ENCODE measurements at regions not wholly inside any gene's neighbourhood (a gene's known extent, or its start where the extent isn't known, plus 50 kb on each side); places are given as distances from the start of the nearest gene placed in this dataset.

- intact Hi-C loops (cut with DNase I), result no loop called here
- Histone ChIP-seq H3K27ac (no peak overlapping the region), H3K4me3 (no peak overlapping the region), H3K4me1 (no peaks in the 10 kb centered on the region), H3K36me3 (no peaks in the 10 kb centered on the region), H3K9me3 (no peaks in the 10 kb centered on the region), H3K27me3 (ENCODE audit: low read depth) (no peaks in the 10 kb centered on the region)
- ATAC-seq (no peak), DNase-seq (no peak)
- no peak for TF ChIP-seq CTCF (IDR thresholded peaks at IDR 0.05)
Measured at GRCh38 chr9:90478821-90479220, 163.8 kb downstream of the DIRAS2 start.

- Histone ChIP-seq H3K27ac (no peak overlapping the region), H3K27me3 (ENCODE audit: low read depth) (no peaks in the 10 kb centered on the region), H3K4me1 (no peaks in the 10 kb centered on the region), H3K36me3 (no peaks in the 10 kb centered on the region), H3K9me3 (no peaks in the 10 kb centered on the region), H3K4me3 (no peak overlapping the region)
- ATAC-seq, result no peak
- no peak for DNase-seq
- intact Hi-C loops (cut with DNase I), result no loop called here
- no peak for TF ChIP-seq CTCF (IDR thresholded peaks at IDR 0.05)
Measured at GRCh38 chr9:90485028-90485427, 157.6 kb downstream of the DIRAS2 start.

GRCh38 chr9:90489066-90489465 is 153.6 kb downstream of the DIRAS2 start:
- Histone ChIP-seq H3K9me3 (no peaks in the 10 kb centered on the region), H3K27ac (no peak overlapping the region), H3K27me3 (ENCODE audit: low read depth) (no peaks in the 10 kb centered on the region), H3K4me1 (no peaks in the 10 kb centered on the region), H3K36me3 (no peaks in the 10 kb centered on the region), H3K4me3 (no peak overlapping the region)
- TF ChIP-seq CTCF (IDR thresholded peaks at IDR 0.05), result no peak
- DNase-seq (no peak), ATAC-seq (no peak)
- intact Hi-C loops (cut with DNase I), result no loop called here

GRCh38 chr9:90499761-90500160 is 142.9 kb downstream of the DIRAS2 start:
- H3K27ac ChIP-seq, result no peak overlapping the region

GRCh38 chr9:90502134-90502533 is 140.5 kb downstream of the DIRAS2 start:
- no peaks in the 10 kb centered on the region for H3K4me1 ChIP-seq
- H3K4me3 ChIP-seq, result no peak overlapping the region
- no peak for ATAC-seq
- no peaks in the 10 kb centered on the region for H3K27me3 ChIP-seq (ENCODE audit: low read depth)
- H3K27ac ChIP-seq, result no peak overlapping the region
- no peak for TF ChIP-seq CTCF (IDR thresholded peaks at IDR 0.05)
- intact Hi-C loops (cut with DNase I), result no loop called here
- DNase-seq, result no peak
- H3K36me3 ChIP-seq, result no peaks in the 10 kb centered on the region
- H3K9me3 ChIP-seq, result no peaks in the 10 kb centered on the region

More at GRCh38 chr9:90499761-90500160, 142.9 kb downstream of the DIRAS2 start:
- no peak for TF ChIP-seq CTCF (IDR thresholded peaks at IDR 0.05)
- Histone ChIP-seq H3K36me3 (no peaks in the 10 kb centered on the region), H3K27me3 (ENCODE audit: low read depth) (no peaks in the 10 kb centered on the region), H3K4me3 (no peak overlapping the region), H3K9me3 (no peaks in the 10 kb centered on the region), H3K4me1 (no peaks in the 10 kb centered on the region)
- intact Hi-C loops (cut with DNase I), result no loop called here
- DNase-seq (no peak), ATAC-seq (no peak)

GRCh38 chr9:90504486-90504885 is 138.1 kb downstream of the DIRAS2 start:
- ATAC-seq (no peak), DNase-seq (no peak)
- H3K4me1 ChIP-seq, result no peaks in the 10 kb centered on the region
- no peak overlapping the region for H3K27ac ChIP-seq
- no peaks in the 10 kb centered on the region for H3K9me3 ChIP-seq
- no peaks in the 10 kb centered on the region for H3K27me3 ChIP-seq (ENCODE audit: low read depth)
- no peak overlapping the region for H3K4me3 ChIP-seq
- intact Hi-C loops (cut with DNase I), result no loop called here
- no peak for TF ChIP-seq CTCF (IDR thresholded peaks at IDR 0.05)
- no peaks in the 10 kb centered on the region for H3K36me3 ChIP-seq

Data from lower lobe of right lung (tissue), 2 donors.